NCI-H187 (cell line): ENCODE measurements at regions not wholly inside any gene's neighbourhood (a gene's known extent, or its start where the extent isn't known, plus 50 kb on each side); places are given as distances from the start of the nearest gene placed in this dataset.

Source experiments
- DNase-seq, 2 experiments: peaks; one replicate each; lab custom pipeline; 2025; lab: John Stamatoyannopoulos, UW

DNA sequence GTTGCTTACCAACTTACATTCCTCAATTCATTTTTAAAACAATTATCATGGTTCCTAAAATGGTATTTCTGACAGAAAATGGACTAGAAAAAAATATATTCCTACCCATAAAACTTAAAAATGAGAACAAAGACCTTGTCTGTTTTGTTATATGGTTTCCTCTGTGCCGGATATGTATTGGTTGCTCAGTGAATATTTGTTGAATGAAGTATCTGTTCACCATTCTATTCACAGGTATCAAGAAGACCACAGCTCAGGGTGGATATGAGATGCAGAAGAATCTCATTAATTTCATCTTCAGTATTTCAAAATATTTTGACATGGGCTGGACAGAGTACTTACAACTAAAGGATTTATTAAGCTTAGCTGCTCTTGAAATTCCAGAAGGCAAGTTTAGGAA is 58.1 kb downstream of the TUSC7 start:
- DNase-seq: no peak

DNA sequence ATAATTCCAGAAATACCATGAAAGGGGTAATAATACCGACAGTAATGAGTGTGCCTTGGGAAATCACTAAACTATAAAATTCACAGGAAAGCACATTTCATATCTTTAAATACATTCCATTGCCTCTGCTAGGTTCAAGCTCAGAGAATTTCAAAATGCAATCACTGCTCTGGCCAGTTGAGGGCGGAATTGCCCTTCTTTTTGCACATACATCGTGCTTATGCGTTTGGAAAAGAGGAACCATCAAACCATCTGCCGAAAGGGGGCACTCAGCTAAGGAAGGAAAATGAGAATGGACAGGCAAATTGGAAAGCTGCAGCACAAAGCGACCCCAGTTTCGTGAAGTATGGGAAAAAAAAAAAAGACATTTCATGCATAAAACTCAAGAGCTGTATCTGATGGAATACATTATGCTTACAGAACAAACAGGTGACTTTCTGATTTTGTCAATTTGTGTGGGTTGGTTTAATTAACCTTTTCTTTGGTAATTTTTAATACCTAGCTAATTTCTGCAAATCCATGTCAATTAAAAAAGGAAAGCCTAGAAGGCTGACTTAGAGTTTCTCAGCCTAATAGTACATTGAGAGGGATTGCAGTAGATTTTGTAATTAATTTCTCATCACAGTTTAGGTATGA is 61.4 kb downstream of the TUSC7 start:
- peak; percentile 33 to 47 for DNase-seq

DNA sequence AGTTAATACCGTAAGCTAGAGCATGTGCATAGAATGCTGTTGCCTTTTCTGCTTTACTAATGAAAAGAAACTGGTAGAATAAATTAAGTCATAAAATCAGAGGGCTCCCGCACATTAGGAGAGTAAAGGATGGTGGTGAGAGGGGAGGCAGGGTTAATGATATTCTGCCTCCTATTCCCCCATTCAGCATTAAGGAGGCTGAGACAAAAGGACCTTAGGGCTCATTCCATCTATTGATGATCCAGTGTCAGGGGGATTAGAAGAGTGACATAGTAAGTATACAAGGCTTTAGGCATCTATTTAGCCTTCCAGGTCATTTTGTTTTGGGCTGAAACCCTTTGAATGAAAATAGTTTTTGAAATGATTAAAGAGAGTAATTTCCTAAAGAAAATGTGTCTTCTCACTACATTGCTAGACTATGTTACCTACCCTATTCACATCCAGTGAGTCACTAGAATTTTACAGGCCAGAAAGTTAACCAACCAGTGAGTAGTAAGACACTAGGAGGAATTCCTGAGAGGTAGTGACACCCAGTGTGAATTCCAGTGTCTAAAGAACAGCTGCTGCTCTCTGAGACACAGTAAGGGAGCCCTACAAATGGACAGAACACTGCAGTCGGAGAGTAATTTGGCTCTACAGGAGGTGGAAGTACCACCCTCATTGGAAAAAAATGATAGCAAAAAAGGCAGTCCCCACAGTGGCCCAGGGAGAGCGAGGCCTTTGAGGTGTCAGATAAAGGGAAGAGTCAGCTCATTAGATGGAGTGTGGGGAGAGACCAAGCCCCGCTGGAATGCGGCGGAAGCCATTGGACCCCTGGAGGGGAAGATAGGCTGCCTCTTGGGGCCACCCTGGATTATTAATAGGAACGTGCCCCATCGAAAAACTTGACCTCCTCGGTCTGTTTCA is 67.6 kb downstream of the TUSC7 start:
- DNase-seq: no peak

DNA sequence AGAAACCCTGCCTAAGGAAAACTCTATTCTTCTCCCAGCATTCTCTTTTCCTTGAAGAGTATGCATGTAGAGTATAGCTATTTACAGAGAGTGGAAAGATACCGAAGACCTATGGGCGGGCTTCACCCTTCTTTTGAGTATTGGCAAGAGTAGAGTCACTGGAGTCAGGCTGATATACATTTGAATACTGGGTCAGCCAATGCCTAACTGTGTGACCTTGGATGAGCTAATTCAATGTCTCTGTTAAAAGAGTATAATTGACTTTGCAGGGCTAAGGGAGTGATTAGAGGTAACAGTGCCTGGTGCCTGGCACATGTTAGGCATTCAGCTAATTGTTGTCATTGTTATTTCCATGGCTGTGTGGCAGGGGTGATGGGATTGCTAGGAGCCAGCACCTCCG is 75.6 kb downstream of the TUSC7 start:
- DNase-seq: no peak

DNA sequence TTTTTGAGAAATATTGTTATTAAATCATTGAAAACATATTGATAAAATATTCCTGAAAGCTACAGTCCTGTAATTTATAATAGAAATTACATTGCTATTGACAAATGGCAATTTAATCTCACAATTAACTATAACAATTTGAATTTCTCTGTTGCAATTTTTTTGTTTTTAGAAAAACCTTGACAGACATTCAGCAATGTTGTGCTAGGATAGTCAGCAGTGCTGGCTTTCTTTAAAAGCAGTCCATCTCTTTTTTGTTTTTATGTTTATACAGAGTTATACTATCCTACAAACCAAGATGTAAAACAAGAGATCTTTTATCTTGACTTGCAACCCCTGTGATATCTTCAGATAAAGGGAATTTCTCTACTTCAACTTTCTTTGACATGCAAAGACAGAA is 93.1 kb downstream of the TUSC7 start:
- DNase-seq: no peak

DNA sequence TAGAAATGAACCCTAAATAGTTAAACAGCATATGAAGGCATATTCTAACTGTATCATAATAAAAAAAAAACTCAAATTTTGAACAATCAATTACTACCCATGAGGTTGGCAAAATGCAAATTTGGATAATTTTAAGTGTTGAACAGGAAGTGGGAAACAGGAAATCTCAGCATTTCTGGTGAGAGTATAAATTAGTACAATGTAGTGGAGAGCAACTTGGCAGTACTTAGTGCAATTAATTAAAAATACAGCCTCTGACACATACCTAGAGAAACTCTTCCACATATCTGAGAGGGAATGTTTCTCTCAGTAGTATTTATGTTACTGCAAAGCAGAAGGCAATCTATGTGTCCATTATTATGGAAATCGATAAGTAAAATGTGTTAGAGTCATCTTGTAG is 96.8 kb downstream of the TUSC7 start:
- DNase-seq: no peak

DNA sequence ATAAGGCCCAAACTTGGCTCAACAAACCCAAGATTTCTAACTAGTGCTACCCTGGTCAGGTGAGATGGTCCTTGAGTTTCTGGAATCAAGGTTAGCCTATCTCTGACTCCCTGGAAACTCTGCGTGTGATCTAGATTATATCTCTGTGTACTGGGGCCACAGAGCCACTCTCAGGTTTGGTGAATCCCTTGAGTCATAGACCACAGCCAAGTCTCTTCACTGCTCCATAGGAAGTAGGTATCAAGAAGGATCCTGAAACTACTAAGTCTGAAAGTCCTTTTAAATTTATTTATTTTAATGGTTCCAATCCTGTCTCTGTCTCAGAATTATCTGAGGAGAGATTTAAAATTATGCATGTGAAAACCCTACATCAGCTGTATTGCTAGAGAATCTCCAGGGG is 99.1 kb downstream of the TUSC7 start:
- DNase-seq: no peak

DNA sequence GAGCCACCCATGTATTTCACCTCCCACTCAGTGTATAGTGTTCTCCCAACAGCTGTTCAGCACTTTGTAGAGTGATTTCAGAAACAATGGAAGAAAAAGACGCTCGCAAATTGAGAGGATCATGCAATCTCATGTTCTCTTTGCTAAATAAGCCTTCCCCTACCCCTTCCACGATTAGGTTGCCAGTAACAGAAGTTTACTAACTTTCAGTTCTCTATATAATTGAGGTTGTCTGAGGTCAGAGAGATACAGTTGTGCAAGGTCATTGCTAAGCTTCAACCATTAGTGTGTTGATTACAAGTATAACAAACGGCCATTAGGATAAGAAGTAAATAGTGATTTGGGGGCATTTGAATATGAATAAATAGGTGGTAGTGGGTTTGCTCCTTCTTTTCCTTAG is 99.6 kb downstream of the TUSC7 start:
- DNase-seq: no peak

DNA sequence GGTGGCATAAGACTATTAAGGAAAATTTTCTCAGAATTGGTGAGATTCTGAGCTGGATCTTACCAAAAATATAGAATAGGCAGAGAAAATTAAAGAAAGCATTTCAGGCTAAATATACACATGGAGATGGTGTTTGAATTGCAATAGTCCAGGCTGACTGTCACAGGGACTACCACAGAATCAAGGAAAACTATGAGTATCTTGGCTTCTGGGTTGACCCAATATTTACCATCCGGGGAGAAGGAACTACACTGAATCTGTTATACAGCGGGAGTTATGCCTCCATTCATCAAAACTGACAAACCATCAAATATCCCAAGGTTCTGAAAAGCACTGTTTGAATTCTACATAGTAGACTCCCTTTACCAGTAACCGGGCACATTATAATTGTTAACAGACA is 102.2 kb downstream of the TUSC7 start:
- DNase-seq: no peak

DNA sequence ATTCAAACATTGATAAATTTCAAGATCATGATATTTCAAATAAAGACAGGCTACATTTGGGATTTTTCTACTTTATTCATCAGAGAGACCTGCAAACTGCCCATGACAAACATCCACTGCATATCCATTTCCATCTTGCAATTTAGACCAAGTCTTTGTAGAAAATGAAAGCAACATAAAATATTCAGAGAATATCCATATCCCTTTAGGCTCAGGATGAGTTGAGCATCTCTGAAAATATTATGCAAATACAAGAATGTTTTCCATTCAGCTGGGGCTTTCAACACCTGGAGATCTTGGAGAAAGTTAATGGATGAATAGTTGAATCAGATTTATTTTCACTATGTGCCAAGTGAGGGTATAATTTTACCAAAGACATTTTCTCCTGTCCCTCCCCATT is 103.4 kb downstream of the TUSC7 start:
- no peak for DNase-seq

DNA sequence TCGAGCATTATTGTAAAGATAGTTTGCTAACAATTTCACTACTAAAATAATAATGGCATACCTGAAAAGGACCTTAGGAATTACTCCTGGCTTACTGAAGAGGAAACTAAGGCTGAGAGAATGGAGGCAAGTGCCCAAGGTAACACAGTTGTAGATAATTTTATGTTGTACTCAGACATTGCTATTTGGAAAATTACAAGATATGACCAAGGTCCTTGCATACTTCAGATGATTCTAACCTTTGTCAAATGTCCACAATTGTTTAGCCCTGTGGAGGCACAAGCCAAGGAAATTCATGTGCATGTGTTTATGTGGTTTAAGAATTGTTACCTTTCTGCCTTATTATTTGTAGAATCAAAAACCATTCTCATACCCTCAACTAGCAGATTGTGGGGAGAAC is 105.7 kb downstream of the TUSC7 start:
- DNase-seq: no peak

DNA sequence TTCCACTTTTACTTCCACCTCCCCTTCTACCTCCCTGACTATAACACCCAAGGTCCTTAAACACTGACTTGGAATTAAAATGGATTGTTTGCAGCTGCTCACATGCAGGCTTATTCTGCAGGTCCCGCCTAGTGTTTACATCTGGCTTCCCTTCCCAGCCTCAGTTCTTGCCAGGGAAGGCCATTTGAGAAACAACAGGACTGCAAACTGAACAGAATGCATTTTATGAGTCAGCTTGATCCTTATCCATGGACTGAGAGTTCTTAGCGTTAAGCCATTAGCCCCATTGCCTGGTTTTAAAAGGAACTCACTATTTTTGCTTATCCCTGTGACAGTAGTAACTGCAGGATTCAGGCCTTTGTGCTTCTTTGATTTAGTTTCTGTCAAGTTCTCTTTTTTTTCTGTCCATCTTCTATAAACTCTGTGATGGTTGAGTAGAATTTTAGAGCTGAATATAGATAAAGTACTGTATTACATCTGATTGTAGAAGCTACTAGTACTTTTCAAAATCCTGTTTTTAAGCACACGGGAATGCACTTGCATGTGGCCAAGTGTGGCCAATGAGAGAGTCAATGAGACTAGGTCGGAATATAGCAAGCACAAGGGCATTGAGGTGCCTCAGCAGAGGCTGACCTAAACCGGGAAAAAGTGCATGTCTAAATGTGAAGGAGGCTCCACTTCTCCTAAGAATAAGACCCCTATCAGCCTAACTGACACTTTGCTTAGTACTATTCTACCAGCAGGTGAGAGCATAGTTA is 106.4 kb downstream of the TUSC7 start:
- no peak for DNase-seq

DNA sequence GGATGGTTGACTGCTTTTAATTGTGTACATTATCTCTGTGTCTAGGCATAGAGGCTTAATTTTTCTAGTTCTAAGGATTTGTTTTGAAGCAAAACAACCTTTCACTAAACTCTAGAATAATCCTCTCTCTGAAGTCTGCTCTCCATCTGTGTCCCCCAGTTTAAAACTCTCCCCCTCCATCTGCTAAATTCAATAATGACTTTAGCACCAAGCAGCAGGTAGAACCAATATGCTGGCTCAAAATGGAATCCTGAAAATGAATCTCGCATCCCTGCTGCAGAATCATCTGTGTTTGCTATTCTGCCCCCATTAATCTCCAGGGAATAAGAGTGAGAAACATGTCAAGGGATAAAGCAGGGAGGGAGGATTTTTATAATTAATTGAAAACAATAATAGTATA is 111.8 kb downstream of the TUSC7 start:
- no peak for DNase-seq

DNA sequence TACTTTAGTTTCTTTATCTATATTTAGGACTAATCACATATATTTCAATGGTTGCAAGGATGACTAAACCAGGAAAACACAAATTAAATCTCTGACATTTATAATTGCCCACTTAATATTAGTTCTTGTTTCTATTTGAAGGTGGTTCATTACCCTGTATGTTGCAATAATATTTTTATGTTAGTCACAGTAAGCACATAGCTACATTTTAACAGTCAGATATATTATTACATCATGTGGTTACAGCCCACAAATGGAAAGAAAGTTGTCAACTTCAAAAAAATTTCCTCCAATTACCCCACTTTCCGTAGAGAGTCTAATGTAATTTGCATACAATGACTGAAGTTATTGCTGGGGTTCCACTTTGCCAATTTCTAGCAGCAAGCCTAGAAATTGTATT is 114.6 kb downstream of the TUSC7 start:
- no peak for DNase-seq

DNA sequence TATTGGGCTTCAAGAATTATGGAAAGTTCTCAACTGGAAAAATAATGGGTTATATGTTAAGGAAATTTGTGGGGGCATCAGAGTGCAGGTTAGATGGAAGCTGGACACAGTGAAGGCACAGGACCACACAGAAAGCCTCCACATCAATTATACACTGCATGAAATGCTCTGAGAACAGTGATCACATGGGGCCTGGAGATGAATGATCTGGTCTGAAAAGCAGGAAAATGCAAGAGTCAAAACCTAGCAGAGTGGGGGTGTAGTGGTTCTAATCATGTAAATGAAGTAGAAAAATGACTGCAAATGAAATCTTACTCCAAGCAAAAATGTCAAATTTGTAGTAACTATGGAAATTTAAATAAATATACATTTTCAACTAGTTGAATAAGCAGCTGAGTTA is 123.6 kb downstream of the TUSC7 start:
- DNase-seq: no peak

DNA sequence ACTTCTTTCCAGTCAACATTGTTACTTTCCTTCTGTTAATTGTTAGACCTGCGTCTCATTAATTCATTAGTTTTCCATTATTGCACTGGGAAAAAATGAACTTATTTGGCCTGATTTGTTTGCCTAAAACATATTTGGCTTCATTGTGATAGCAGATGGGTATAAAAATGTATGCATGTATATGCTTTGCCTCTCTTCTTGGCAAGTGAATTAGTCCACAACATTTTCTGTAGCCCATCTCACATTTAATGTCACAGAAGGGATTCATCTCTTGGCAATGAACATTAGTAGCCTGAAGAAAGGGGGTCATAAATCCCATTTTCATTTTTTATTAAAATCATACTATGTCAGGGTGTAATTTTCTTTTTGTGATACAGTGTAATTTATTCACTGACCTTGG is 125.2 kb downstream of the TUSC7 start:
- DNase-seq: no peak

DNA sequence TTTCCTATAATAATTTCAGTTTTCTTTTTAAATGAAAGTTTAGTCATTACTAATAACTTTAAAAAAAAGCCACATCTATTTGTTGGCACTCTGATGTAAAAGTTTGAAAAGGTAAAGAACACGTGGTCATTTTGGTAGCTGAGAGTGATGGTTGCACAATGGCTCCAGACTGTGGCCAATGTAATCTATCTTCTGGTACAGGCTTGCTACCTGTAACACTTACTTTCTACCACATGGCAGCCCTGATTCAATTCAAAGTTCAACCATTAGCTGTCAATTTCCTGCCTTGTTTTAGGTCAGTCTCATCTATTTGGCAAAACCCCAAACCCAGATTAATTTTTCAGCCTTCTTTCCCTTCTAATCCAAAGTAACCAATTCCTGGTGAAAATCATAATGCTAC is 126.1 kb downstream of the TUSC7 start:
- no peak for DNase-seq

DNA sequence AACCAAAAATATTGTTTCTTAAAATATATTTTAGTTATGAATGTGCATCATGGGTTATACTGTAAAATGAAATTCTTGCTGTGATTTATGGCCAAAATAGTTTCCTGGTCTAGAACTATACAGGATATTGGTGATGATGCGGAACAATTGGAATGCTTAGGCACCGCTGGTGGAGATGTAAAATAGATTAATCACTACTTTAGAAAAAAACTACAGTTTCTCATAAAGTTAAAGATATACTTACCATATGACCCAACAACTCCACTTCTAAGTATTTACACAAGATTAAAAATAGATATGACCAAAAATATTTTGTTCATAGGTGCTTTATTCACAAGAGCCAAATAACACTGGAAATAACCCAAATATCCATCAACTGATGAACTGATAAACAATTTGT is 126.7 kb downstream of the TUSC7 start:
- DNase-seq: no peak

DNA sequence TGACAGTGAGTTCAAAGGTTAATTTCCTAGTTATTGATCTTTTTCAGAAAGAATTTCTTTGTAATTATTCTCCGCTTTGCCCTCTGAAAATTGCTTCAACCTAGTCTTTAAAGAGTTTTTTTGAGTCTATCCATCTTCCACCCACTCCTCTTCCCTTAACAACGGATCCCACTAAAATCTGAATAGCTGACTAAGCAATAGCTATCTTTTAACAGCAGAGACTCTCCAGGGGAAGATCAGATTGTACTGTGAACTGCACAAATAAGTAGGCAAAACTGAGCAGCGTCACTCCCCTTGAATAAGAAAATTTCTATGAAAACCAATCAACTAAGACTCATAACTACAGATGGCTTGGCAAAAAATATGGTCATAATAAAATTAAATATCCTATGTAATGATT is 127.9 kb downstream of the TUSC7 start:
- DNase-seq: no peak

DNA sequence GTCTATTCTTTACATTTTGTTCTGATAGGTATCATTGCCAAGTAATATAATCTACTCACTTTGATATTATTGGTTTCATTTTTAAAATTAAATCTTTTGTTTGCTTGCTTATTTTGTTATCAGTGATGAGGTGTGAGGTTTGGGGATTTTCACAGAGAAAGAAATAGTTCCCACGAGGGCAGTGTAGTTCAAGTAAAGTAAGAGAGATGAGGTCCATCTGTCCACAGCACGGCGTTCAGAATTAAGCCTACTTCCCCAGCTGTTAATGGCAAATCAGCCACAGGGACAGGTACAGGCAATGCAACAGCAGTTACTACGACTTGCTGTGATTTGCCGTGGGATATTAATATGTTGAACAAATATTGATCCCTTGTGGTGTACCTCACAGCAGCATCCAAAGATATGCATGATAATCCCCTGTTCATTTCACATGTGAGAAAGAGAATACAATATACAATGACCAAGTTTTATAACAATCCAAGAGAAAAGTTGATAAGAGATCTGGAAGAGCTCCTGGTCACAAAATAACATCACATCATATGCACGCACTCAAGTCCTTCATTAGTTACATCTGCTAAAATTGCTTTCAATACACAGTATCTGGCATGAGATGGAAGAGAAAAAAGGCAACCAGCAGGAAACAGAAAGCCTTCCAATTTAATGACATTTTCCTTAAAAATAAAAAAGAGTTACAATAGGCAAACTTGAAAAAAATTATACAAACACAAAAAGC is 131.6 kb downstream of the TUSC7 start:
- no peak for DNase-seq

DNA sequence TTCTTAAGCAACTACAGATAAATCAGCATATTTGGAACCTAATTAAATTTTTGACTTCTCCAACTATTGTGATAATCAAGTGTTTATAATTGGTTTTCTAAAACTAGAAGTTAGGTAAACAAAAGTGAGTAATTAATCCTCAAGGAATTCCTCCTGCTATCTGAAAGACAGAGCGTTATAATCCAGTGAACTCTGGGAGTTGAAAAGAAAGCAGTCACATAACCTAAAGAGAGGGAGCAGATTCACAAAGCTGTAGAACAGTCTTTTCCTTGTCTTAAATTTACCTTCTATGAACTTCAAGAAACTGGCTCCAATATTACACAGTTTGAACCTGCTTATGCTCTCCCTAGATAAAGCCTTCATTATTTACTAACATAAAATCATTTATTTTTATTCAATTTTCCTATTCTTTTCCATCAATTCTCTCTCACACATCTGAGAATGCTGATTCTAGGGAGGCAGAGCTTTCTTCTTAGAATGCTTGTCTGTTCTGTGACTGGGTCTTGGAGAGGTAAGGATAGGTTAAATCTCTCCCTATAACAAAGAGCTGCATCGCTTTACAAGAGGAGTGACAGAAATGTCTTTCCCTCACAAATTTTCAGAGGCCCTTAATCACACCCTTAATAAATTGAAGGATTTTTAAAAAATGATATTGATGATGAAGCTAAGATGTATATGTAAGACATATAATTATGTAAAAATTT is 132.8 kb downstream of the TUSC7 start:
- no peak for DNase-seq
